K562 (cell line): ENCODE measurements at regions not wholly inside any gene's neighbourhood (a gene's known extent, or its start where the extent isn't known, plus 50 kb on each side); places are given as distances from the start of the nearest gene placed in this dataset.

Experiments used
- ATAC-seq: fragments of 200-7000 bp; cut with Tn5 transposase; 3 replicates; pipeline ENCODE4 v1.9.1; 2020; ENCODE audit warnings: moderate library complexity
- BruUV-seq: library from RNA; stranded (reverse); fragments of 400-500 nt; replicated peaks from 2 replicates; lab custom pipeline; 2021; lab: Mats Ljungman, UMichigan
- CTCF ChIA-PET: fragments of 300-600 bp; formaldehyde crosslinking; extraction: SDS; loops from one replicate; lab custom pipeline; 2021; ENCODE audit warnings: low intra/inter-chr PET ratio; lab: Yijun Ruan, JAX
- POLR2A ChIA-PET: fragments of 300-600, 350-650 bp; sonication (Branson Sonifier 250); formaldehyde crosslinking; extraction: SDS; loops from one replicate; lab custom pipeline; 2021; ENCODE audit warnings: antibody characterized with exemption, inconsistent platforms; lab: Yijun Ruan, JAX
- DNase-seq, 4 experiments: peaks; one replicate each; pipeline versions ENCODE4 v3.0.0 to v3.0.0-alpha.2; 2011 to 2018; ENCODE audit warnings: low spot score in 3 of 4, mixed read lengths in 3 of 4; ENCODE audit errors: extremely low read depth in 1 of 4
- FAIRE-seq: peaks from 2 replicates; lab custom pipeline; 2011; peaks lifted over from hg19 to GRCh38; lab: Jason Lieb, UNC
- H2AFZ ChIP-seq: 2 replicates; pipeline ENCODE4 v1.6.0; 2011; ENCODE audit warnings: low read depth, low read length, control low read depth, inconsistent platforms
- H3K27ac ChIP-seq: fragments of 200-600 bp; 3 replicates; pipeline ENCODE4 v1.8.0; 2011; ENCODE audit warnings: low read depth, mild to moderate bottlenecking, control low read depth, inconsistent platforms, low read length, moderate library complexity, mixed read lengths; ENCODE audit errors: extremely low read depth
- H3K27me3 ChIP-seq, 2 experiments: fragments of 300-600 bp in 1 of 2; 2 replicates in 1 of 2; 3 replicates in 1 of 2; pipeline versions ENCODE4 v1.6.0 to v1.8.0; 2011; ENCODE audit warnings: inconsistent platforms in 2 of 2, low read length in 2 of 2, mild to moderate bottlenecking in 1 of 2, mixed read lengths in 1 of 2, moderate library complexity in 1 of 2; ENCODE audit not compliant: control insufficient read depth in 2 of 2, insufficient read depth in 2 of 2
- H3K36me3 ChIP-seq: fragments of 300-600 bp; 3 replicates; pipeline ENCODE4 v1.8.0; 2011; ENCODE audit warnings: mild to moderate bottlenecking, low read length, inconsistent platforms; ENCODE audit not compliant: control insufficient read depth, insufficient read depth
- H3K4me1 ChIP-seq, 2 experiments: fragments of 200-600 bp in 1 of 2; replicated peaks in 1 of 2; 2 replicates in 1 of 2; 3 replicates in 1 of 2; pipeline versions ENCODE4 v1.5.1 to v1.8.0; 2011; ENCODE audit warnings: inconsistent platforms in 2 of 2, low read length in 2 of 2, mild to moderate bottlenecking in 1 of 2, mixed read lengths in 1 of 2, moderate library complexity in 1 of 2; ENCODE audit not compliant: control insufficient read depth in 2 of 2, insufficient read depth in 2 of 2
- H3K4me2 ChIP-seq: 2 replicates; pipeline ENCODE4 v1.6.1; 2011; ENCODE audit warnings: low read length, control low read depth, inconsistent platforms, mixed read lengths; ENCODE audit not compliant: insufficient read depth
- H3K4me3 ChIP-seq: fragments of 200-600 bp; sonication (generic), shearing (Covaris generic); 2 replicates; pipeline ENCODE4 v1.5.1; 2016; ENCODE audit warnings: control low read depth, inconsistent platforms
- H3K79me2 ChIP-seq: fragments of 200-600 bp; 3 replicates; pipeline ENCODE4 v1.8.0; 2011; ENCODE audit warnings: low read length, inconsistent platforms; ENCODE audit not compliant: control insufficient read depth, insufficient read depth
- H3K9ac ChIP-seq, 2 experiments: 2 replicates each; pipeline versions ENCODE4 v1.6.0 to v1.6.1; 2011; ENCODE audit warnings: low read depth in 2 of 2, low read length in 2 of 2, control low read depth in 1 of 2, inconsistent platforms in 1 of 2, mild to moderate bottlenecking in 1 of 2, mixed read lengths in 1 of 2; ENCODE audit not compliant: insufficient read depth in 1 of 2
- H3K9me1 ChIP-seq: one replicate; pipeline ENCODE4 v1.6.0; 2011; ENCODE audit warnings: inconsistent platforms, mild to moderate bottlenecking, low read length, moderate library complexity; ENCODE audit not compliant: control insufficient read depth, insufficient read depth
- H3K9me3 ChIP-seq: replicated peaks from 2 replicates; pipeline ENCODE4 v1.5.1; 2011; ENCODE audit warnings: low read depth, low read length, inconsistent platforms; ENCODE audit not compliant: control insufficient read depth, insufficient read depth
- H4K20me1 ChIP-seq: replicated peaks from 2 replicates; pipeline ENCODE4 v1.6.1; 2011; ENCODE audit warnings: low read length, inconsistent platforms, mixed read lengths; ENCODE audit not compliant: control insufficient read depth, insufficient read depth
- ARID2 ChIP-seq: fragments of 450-650 bp; IDR thresholded peaks from 2 replicates; pipeline ENCODE4 v1.6.1; 2017; ENCODE audit warnings: antibody characterized with exemption, mild to moderate bottlenecking
- CSDE1 ChIP-seq, 2 experiments: fragments of 450-650 bp; IDR thresholded peaks; 2 replicates each; pipeline ENCODE4 v1.6.1; 2016; ENCODE audit warnings: mild to moderate bottlenecking in 1 of 2
- FOXJ3 ChIP-seq: sonication (generic); formaldehyde crosslinking; IDR thresholded peaks from 2 replicates; pipeline ENCODE4 v1.4.0; 2020; ENCODE audit warnings: mild to moderate bottlenecking, missing genetic modification reagents
- GATA2 ChIP-seq: sonication (generic); formaldehyde crosslinking; IDR thresholded peaks from 2 replicates; pipeline ENCODE4 v1.4.0; 2020; ENCODE audit warnings: mild to moderate bottlenecking, missing genetic modification reagents
- IFI16 ChIP-seq: fragments of 250-450 bp; sonication (Bioruptor Pico); IDR thresholded peaks from 2 replicates; pipeline ENCODE4 v2.1.2; 2022; ENCODE audit warnings: mild to moderate bottlenecking, inconsistent platforms
- MIER1 ChIP-seq: fragments of 450-650 bp; IDR thresholded peaks from 2 replicates; pipeline ENCODE4 v1.6.1; 2016; ENCODE audit warnings: antibody characterized with exemption, mild to moderate bottlenecking, low read depth
- RB1 ChIP-seq: fragments of 450-650 bp; IDR thresholded peaks from 2 replicates; pipeline ENCODE4 v1.6.1; 2017; ENCODE audit warnings: low read depth, mild to moderate bottlenecking
- RFX7 ChIP-seq: fragments of 250-450 bp; sonication (Bioruptor Pico); IDR thresholded peaks from 2 replicates; pipeline ENCODE4 v1.5.1; 2021; ENCODE audit warnings: mild to moderate bottlenecking
- ZNF212 ChIP-seq: fragments of 450-650 bp; formaldehyde crosslinking; IDR thresholded peaks from 2 replicates; pipeline ENCODE4 v1.4.0; 2020; ENCODE audit warnings: mild to moderate bottlenecking
- WGBS: fragments of 100-300 bp; shearing (Covaris generic); methylation state at CpG from one replicate; pipeline ENCODE4 v1.1.6; 2016; ENCODE audit warnings: low coverage, mixed read lengths; ENCODE audit not compliant: insufficient coverage; ENCODE audit errors: missing lambda C conversion rate; 5-methylcytosine and 5-hydroxymethylcytosine counted together
- in situ Hi-C: fragments of 300-500 bp; cut with MboI; formaldehyde crosslinking; loops from 4 replicates; pipeline ENCODE4 v1.15.0; 2018; ENCODE audit warnings: inconsistent platforms, mixed read lengths
- intact Hi-C: fragments of 100-400 bp; cut with micrococcal nuclease; formaldehyde crosslinking; loops from 2 replicates; pipeline ENCODE4 v1.14.2; 2022
- TF ChIP-seq, protein P1 (sequence below): fragments of 150-350 bp; conservative IDR thresholded peaks from 2 replicates; pipeline ENCODE4 v1.6.1; 2014; ENCODE audit warnings: low read length
- TF ChIP-seq, protein P2 (sequence below), 2 experiments: fragments of 450-650 bp in 1 of 2; IDR thresholded peaks; 2 replicates each; pipeline ENCODE4 v1.6.1; 2011 to 2017; ENCODE audit warnings: low read depth in 2 of 2, antibody characterized with exemption in 1 of 2, borderline replicate concordance in 1 of 2, low read length in 1 of 2, mild to moderate bottlenecking in 1 of 2, mixed read lengths in 1 of 2; ENCODE audit not compliant: control insufficient read depth in 1 of 2
- TF ChIP-seq, protein P3 (sequence below), 3 experiments: fragments of 200-800 bp in 1 of 3; fragments of 250-450 bp in 1 of 3; fragments of 450-650 bp in 1 of 3; sonication (Bioruptor Pico) in 1 of 3; sonication (Bioruptor generic) in 1 of 3; formaldehyde crosslinking in 1 of 3; IDR thresholded peaks; 2 replicates each; pipeline versions ENCODE4 v1.6.1 to v1.8.0; 2016 to 2022; ENCODE audit warnings: mild to moderate bottlenecking in 2 of 3, missing genetic modification characterization in 2 of 3, missing compliant biosample characterization in 1 of 3, moderate library complexity in 1 of 3

DNA sequence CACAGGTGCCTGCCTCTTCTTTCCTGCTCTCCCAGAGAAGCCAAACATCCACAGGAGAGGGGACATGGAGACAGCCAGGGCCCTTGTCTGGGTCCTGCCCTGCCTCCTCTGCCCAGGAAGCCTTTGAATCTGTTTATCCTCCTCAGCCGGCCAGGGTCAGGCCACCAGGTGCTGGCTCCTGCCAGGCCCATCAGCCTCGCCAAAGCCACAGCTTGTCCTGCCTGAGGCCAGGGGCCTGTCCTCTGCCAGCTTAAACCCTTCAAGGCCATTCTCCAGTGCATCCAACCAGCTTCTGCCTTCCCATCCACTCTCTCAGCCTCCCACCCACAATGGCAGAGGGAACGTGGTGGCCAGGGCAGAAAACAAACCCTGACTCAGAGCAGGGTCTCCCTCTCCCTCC lies 254.6 kb downstream of the ANKRD60 start:
- Histone ChIP-seq H3K9ac (no peak overlapping the region), H2AFZ (no peak overlapping the region), H3K36me3 (no peaks in the 10 kb centered on the region), H4K20me1 (no peaks in the 10 kb centered on the region), H3K9me3 (no peaks in the 10 kb centered on the region), H3K27me3 (peaks cover 3 to 7% of the 10 kb centered on the region in 2 experiments; a peak in 3 of 5 replicates), H3K4me1 (no peaks in the 10 kb centered on the region), H3K4me3 (no peak overlapping the region), H3K4me2 (no peak overlapping the region), H3K79me2 (no peaks in the 10 kb centered on the region), H3K27ac (no peak overlapping the region), H3K9me1 (no peaks in the 10 kb centered on the region)
- in situ Hi-C loops (no loop called here), intact Hi-C loops (no loop called here)
- no TSS peak for BruUV-seq
- ATAC-seq = no peak
- no peak for TF ChIP-seq GATA2 (CRISPR knock-in tag)
- TF ChIP-seq, protein P1, sequence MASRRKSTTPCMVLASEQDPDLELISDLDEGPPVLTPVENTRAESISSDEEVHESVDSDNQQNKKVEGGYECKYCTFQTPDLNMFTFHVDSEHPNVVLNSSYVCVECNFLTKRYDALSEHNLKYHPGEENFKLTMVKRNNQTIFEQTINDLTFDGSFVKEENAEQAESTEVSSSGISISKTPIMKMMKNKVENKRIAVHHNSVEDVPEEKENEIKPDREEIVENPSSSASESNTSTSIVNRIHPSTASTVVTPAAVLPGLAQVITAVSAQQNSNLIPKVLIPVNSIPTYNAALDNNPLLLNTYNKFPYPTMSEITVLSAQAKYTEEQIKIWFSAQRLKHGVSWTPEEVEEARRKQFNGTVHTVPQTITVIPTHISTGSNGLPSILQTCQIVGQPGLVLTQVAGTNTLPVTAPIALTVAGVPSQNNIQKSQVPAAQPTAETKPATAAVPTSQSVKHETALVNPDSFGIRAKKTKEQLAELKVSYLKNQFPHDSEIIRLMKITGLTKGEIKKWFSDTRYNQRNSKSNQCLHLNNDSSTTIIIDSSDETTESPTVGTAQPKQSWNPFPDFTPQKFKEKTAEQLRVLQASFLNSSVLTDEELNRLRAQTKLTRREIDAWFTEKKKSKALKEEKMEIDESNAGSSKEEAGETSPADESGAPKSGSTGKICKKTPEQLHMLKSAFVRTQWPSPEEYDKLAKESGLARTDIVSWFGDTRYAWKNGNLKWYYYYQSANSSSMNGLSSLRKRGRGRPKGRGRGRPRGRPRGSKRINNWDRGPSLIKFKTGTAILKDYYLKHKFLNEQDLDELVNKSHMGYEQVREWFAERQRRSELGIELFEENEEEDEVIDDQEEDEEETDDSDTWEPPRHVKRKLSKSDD = no peak
- TF ChIP-seq ARID2 = no peak
- TF ChIP-seq RFX7 (CRISPR knock-in tag) = no peak
- TF ChIP-seq, protein P2, sequence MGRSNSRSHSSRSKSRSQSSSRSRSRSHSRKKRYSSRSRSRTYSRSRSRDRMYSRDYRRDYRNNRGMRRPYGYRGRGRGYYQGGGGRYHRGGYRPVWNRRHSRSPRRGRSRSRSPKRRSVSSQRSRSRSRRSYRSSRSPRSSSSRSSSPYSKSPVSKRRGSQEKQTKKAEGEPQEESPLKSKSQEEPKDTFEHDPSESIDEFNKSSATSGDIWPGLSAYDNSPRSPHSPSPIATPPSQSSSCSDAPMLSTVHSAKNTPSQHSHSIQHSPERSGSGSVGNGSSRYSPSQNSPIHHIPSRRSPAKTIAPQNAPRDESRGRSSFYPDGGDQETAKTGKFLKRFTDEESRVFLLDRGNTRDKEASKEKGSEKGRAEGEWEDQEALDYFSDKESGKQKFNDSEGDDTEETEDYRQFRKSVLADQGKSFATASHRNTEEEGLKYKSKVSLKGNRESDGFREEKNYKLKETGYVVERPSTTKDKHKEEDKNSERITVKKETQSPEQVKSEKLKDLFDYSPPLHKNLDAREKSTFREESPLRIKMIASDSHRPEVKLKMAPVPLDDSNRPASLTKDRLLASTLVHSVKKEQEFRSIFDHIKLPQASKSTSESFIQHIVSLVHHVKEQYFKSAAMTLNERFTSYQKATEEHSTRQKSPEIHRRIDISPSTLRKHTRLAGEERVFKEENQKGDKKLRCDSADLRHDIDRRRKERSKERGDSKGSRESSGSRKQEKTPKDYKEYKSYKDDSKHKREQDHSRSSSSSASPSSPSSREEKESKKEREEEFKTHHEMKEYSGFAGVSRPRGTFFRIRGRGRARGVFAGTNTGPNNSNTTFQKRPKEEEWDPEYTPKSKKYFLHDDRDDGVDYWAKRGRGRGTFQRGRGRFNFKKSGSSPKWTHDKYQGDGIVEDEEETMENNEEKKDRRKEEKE (IDR thresholded peaks at IDR 0.05; ENCODE audit: borderline replicate concordance in 1 of 2, control insufficient read depth in 1 of 2, low read depth in 2 of 2, low read length in 1 of 2) = no peak
- no peak for TF ChIP-seq IFI16
- no peak for TF ChIP-seq ZNF212 (CRISPR knock-in tag)
- no peak for TF ChIP-seq FOXJ3 (CRISPR knock-in tag)
- no peak for TF ChIP-seq CSDE1 (IDR thresholded peaks at IDR 0.05)
- no peak for TF ChIP-seq MIER1
- TF ChIP-seq RB1 = no peak
- TF ChIP-seq, protein P3, sequence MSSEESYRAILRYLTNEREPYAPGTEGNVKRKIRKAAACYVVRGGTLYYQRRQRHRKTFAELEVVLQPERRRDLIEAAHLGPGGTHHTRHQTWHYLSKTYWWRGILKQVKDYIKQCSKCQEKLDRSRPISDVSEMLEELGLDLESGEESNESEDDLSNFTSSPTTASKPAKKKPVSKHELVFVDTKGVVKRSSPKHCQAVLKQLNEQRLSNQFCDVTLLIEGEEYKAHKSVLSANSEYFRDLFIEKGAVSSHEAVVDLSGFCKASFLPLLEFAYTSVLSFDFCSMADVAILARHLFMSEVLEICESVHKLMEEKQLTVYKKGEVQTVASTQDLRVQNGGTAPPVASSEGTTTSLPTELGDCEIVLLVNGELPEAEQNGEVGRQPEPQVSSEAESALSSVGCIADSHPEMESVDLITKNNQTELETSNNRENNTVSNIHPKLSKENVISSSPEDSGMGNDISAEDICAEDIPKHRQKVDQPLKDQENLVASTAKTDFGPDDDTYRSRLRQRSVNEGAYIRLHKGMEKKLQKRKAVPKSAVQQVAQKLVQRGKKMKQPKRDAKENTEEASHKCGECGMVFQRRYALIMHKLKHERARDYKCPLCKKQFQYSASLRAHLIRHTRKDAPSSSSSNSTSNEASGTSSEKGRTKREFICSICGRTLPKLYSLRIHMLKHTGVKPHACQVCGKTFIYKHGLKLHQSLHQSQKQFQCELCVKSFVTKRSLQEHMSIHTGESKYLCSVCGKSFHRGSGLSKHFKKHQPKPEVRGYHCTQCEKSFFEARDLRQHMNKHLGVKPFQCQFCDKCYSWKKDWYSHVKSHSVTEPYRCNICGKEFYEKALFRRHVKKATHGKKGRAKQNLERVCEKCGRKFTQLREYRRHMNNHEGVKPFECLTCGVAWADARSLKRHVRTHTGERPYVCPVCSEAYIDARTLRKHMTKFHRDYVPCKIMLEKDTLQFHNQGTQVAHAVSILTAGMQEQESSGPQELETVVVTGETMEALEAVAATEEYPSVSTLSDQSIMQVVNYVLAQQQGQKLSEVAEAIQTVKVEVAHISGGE (CRISPR knock-in tag; IDR thresholded peaks at IDR 0.05) = no peak
- no peak for DNase-seq
- WGBS = 8% methylated on average over 3 of the region's 3 CpGs
- CTCF ChIA-PET = no interaction called here
- POLR2A ChIA-PET = interaction anchor here (0.7 kb wide), 1 partner anchor 89 kb away, joined by 3 read pairs; no protein-coding TSS in a partner anchor
- FAIRE-seq = no peak
